ENCODE measurements at regions not wholly inside any gene's neighbourhood (a gene's known extent, or its start where the extent isn't known, plus 50 kb on each side); places are given as distances from the start of the nearest gene placed in this dataset.

DNA sequence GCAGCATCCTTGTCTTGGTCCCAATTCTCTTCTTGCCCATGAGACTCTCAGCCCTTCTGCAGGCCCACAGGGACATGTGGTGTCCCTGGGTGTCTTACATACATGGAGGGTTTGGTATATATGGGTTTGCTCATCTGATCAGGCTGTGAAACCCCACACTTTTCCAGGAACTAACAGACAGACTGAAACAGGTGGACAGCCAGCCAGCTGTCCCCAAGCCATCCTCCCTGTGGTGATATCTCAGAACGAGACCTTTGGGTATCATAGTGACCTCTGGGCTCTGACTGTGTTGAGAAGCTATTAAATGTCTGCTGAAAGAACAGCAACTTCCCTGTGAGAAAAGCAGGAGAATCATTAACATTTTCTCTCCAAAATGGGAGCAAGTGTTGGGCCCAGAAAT lies 115.5 kb upstream of the PAXBP1 start:
- TF ChIP-seq CTCF (conservative IDR thresholded peaks at IDR 0.05; ENCODE audit: low read length) (no peak), EZH2phosphoT487 (IDR thresholded peaks at IDR 0.05; ENCODE audit: borderline replicate concordance, low read depth, low read length) (no peak)
